HG03432 (cell line): ENCODE measurements at regions not wholly inside any gene's neighbourhood (a gene's known extent, or its start where the extent isn't known, plus 50 kb on each side); places are given as distances from the start of the nearest gene placed in this dataset.
"Not testable (repeated sequence)": the region's sequence is repeated elsewhere in the genome, so short reads cannot be mapped to it uniquely, and the experiment has no call there.

ENCODE experiments used
- ATAC-seq: cut with Tn5 transposase; IDR thresholded peaks from one replicate; pipeline ENCODE4 v1.9.1; 2021; ENCODE audit warnings: mild to moderate bottlenecking, moderate library complexity; ENCODE audit not compliant: unreplicated experiment

GRCh38 chr10:125407557-125407956 lies 247.2 kb upstream of the CTBP2 start:
- no peak for ATAC-seq

DNA sequence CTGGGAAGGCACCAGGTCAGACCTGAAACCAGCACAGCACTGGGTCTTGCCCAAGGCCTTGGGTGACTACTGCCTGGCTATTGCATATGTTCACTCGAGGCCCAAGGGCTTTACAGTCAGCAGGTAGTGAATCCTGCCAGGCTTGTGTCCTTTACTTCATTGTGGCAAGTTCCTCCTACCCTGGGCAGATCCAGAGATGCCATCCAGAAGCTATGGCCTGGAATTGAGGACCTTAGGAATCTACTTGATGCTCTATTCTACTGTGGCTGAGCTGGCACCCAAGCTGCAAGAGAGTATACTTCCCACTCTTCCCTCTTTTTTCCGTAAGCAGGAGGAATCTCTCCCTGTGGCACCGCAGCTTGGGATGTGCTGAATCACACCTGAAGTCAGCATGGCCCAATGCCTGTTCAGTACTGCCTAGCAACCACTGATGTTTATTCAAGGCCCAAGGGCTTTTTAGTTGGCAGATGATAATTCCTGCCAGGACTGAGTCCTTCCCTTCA lies 246.7 kb upstream of the CTBP2 start:
- ATAC-seq = no peak

DNA sequence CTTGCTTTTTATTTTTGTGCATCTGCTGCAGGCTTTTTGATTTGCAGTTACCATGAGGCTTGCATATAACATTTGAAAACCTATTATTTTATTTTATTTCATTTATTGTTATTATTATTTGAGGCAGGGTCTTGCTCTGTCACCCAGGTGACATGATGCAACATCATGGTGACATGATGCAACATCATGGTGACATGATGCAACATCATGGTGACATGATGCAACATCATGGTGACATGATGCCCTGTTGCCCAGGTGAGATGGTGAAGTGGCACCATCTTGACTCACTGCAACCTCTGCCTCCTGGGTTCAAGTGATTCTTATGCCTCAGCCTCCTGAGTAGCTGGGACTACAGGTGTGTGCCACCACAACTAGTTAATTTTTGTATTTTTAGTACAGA lies 244.5 kb upstream of the CTBP2 start:
- ATAC-seq = not testable (repeated sequence)

DNA sequence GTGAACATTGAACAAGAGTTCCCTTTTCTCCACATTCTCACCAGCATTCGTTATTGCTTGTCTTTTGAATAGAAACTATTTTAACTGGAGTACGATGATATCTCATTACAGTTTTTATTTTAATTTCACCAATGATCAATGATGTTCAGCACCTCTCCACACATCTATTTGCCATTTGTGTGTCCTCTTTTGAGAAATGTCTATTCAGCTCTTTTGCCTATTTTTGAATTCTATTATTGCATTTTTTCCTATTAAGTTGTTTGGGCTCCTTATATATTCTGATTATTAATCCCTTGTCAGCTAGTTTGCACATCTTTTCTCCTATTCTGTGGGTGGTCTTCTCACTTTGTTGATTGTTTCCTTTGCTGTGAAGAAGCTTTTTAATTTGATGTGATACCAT lies 241.1 kb upstream of the CTBP2 start:
- no peak for ATAC-seq

DNA sequence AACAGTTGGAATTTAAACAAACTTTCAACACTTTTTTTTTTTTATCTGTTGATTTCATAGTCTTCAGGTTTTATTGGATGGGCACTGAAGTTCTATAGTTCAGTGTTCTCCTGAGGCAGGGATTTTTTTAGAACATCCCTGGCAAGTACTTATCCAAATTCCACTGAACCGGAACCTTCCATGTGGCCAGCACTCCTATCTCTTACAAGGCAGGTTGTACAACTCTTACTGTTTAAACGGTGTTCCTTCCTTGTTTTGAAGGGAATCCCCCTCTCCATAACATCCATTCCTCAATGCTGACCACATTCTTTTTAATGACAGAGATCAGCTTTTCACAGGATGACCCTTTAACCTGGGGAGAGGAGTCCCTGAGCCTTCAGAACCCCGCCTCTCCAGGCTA lies 238.9 kb upstream of the CTBP2 start:
- no peak for ATAC-seq

- no peak for ATAC-seq
These were observed 237.9 kb upstream of the CTBP2 start for GRCh38 chr10:125398270-125398669.

DNA sequence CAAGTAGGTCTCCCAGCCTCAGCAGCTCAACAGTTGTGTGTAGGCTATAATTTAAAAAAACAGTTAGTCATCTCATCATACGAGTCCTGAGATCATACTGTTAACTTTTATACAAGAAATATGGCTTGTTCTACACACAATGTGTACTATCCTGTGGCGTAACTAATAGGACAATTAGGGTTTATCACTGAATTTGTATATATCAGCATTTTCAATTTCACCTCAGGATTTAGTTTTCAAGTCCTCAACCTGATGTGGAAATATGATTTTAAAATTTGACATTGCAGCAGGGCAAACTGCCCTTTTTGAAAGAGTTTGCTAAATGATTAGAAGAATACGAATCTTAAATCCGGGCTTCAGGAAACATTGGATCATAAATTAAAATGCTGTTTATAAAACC lies 237.2 kb upstream of the CTBP2 start:
- no peak for ATAC-seq

DNA sequence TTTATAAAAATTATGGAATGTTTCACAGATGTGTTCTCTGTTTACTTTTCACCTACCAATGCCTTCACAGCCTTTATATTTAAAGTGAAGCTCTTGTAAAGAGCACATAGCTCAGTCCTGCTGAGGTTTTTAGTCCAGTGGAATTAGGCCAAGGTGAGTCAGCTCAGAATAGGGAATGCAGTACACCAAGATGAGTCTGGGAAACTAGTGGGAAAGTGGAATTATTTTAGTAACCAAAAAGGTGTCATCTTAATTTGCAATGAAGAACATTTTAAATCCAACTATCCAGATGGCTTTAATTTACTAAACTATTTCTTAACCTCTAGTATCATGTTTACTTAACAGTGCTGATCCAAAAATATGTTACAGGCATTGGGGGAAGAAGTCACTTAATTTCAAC lies 236.3 kb upstream of the CTBP2 start:
- ATAC-seq = no peak

DNA sequence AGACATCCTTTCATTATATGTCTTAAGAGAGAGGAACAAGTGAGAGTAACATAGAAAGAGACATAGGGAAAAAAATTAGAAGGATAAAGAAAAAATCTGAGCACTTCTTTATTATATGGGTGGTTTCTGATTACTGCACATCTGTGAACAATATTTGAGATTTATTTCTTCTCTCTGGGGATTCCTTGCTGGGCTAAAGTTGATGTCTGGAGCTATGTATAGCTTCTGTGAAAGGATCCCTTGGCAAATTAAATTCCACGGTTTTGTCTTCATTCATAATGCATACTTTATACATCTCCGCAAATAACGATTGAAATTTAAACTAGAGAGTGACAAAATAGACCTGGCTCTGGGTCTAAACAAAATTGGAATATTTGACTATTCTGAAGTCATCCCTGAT lies 232.2 kb upstream of the CTBP2 start:
- no peak for ATAC-seq

- ATAC-seq = no peak
These were observed 231.8 kb upstream of the CTBP2 start for GRCh38 chr10:125392154-125392553.

- no peak for ATAC-seq
These were observed 229.3 kb upstream of the CTBP2 start for GRCh38 chr10:125389648-125390047.

DNA sequence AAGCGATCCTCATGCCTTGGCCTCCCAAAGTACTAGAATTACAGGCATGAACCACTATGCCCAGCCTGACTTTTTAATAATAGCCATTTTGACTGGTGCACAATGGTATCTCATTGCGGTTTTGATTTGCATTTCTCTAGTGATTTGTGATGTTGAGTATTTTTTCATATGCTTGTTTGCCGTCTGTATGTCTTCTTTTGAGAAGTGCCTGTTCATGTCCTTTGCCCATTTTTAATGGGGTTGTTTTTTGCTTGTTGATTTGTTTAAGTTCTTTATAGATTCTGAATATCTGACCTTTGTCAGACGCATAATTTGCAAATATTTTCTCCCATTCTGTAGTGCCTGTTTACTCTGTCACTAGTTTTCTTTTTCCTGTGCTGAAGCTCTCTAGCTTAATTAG lies 219.2 kb upstream of the CTBP2 start:
- no peak for ATAC-seq

DNA sequence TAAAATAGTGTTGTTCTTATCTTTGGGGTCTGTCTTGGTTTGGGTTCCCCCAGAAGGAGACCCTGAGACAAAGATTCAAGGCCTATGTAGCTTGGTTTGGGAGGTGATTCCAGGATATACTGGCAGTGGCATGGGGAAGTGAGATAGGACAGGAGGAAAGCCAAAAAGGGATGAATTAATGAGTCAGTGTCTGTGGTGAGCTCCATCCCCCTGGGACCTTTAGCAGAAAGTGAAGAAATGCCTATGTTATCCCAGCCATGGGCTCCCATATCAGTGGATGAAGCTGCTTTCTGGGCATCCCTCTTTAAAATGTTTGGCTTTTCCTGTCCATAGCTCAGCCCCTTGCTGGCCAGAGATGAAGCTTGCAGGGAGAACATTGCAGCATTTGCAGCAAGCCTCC lies 217.0 kb upstream of the CTBP2 start:
- no peak for ATAC-seq

- ATAC-seq = no peak
These were observed 214.8 kb upstream of the CTBP2 start for GRCh38 chr10:125375210-125375609.

DNA sequence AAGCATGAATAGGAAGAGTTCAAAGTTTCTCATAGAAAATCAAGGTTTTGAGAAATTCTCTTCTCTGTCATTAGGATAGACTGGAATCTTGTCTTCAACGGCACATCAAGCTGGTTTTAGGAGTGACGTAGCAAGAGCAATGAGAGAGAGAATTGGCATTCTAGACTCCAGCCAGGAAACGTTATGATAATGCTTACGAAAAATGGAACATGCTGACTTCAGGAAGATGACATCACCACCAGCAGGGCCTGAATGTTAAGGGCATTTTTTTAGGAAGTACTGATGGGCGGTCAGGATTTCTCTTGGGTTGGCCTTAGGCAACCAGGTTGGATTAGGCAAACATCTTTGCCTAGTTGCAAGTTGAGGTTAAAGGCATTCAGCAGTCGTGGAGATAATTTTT lies 213.2 kb upstream of the CTBP2 start:
- ATAC-seq = no peak

- no peak for ATAC-seq
These were observed 210.2 kb upstream of the CTBP2 start for GRCh38 chr10:125370578-125370977.

GRCh38 chr10:125369382-125370326 lies 209.3 kb upstream of the CTBP2 start:
- ATAC-seq = no peak

DNA sequence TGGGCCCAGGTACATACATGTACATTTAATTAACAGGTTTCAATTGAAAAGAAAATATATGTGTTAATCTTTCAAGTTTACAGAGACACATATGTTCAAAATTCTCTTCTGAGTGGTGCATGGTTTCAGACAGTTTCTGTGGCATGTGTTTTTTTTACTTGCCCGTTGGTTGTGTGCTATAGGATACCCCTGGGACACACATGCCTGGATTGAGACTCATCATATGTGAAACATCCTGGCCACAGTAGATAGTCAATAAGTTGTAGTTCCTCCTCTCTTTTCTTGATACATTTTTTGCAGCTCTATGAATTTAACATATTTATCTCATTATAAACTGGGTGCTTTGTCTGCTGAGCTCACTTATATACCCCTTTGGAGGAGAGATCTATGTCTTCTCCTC lies 207.8 kb upstream of the CTBP2 start:
- no peak for ATAC-seq

GRCh38 chr10:125363791-125364190 lies 203.4 kb upstream of the CTBP2 start:
- ATAC-seq = no peak

DNA sequence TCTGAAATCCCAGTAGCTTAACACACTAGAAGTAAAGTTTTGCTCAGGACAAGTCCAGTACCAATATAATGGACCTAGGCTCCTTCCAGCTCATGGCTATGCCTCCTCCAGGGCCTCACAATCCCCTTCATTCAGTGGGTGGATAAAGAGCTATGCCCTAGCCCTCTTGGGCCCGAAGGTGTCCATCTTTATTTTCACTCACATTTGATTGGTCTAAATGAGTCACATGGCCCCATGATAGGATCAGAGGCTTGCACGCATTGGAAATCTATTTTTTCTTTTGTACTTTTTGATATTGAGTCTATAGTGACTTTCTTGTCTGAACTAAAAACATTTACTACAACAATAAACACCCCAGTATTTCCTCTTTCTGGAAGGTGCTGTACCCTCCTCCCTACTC lies 202.6 kb upstream of the CTBP2 start:
- ATAC-seq = no peak

GRCh38 chr10:125359401-125359800 lies 199.0 kb upstream of the CTBP2 start:
- no peak for ATAC-seq

DNA sequence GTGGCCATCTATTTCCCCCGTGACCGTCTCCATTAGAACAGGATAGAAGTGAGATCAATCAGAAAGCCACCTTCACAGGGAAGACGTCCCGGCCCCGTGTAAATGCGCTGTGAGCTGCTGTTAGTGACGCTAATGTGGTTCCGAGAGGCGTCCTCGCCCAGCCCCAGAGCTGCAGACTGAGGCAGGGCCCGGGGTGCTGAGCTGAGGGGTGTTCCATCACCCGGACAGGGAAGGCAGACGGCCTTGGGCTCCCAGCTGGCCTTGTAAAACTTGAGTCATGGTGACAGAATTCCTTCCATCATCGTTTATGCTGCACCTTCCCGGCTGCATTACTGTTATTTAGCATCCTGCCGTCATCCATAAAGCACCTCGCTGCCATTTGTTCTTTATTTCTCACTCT lies 195.3 kb upstream of the CTBP2 start:
- no peak for ATAC-seq

DNA sequence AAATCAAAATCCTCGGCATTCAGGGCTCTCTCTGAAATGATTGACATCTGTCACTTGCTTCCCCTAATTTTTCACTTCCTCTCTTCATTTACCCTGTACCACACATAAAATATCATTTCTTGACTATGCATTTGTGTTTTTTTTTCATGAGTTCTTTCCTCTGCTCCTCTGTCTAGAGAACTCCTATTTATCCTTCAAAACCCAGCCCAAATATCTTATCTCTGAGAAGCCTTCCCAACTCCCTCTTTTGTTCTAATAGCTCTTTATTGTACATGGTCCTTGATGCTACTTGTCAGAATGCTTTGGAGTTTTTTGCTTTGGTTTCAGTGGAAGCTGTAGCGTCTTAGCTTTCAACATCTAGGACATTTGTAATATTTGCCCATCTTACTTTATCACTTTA lies 190.2 kb upstream of the CTBP2 start:
- ATAC-seq = no peak
